Loucy (cell line): ENCODE measurements at regions not wholly inside any gene's neighbourhood (a gene's known extent, or its start where the extent isn't known, plus 50 kb on each side); places are given as distances from the start of the nearest gene placed in this dataset.

Experiments
- CTCF ChIP-seq: fragments of 200-600 bp; sonication (generic); conservative IDR thresholded peaks from 2 replicates; pipeline ENCODE4 v1.5.1; 2014; ENCODE audit warnings: mild to moderate bottlenecking, antibody characterized with exemption, low read length
- EZH2phosphoT487 ChIP-seq: fragments of 200-600 bp; IDR thresholded peaks from 2 replicates; pipeline ENCODE4 v1.6.1; 2018; ENCODE audit warnings: antibody characterized with exemption, mild to moderate bottlenecking, moderate library complexity, borderline replicate concordance

DNA sequence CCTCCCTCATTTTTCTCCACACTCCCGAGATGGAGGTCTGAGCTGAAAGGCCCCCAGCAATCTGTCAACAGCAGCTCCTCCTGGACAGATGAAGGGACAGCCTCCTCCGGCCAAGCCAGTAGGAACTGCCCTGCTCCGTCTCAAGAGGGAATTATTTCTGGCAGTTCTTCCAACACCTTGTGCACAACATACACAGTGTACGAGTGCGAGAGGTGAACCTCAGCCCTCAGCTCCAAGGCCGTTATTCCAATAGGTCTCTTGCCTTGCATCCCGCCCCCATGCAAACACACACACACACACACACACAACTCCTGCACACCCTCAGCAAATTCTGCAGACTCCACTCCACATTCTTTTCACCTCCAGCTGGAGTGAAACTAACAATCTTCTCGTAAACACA is 181.7 kb upstream of the FAR2 start:
- TF ChIP-seq CTCF (no peak), EZH2phosphoT487 (no peak)
